Mesenchymal stem cell (in vitro differentiated cells and primary cell): ENCODE measurements at regions not wholly inside any gene's neighbourhood (a gene's known extent, or its start where the extent isn't known, plus 50 kb on each side); places are given as distances from the start of the nearest gene placed in this dataset.

Experiments used
- DNase-seq: peaks from one replicate; pipeline ENCODE4 v3.0.0-alpha.2; 2013
- H2AFZ ChIP-seq: one replicate; pipeline ENCODE4 v1.6.1; 2013; ENCODE audit warnings: low read depth, mild to moderate bottlenecking, control low read depth, inconsistent platforms, low read length, moderate library complexity
- H2AK5ac ChIP-seq: 2 replicates; pipeline ENCODE4 v1.6.1; 2013; ENCODE audit warnings: low read length, moderate library complexity, mild to moderate bottlenecking, inconsistent platforms; ENCODE audit not compliant: severe bottlenecking
- H2BK120ac ChIP-seq: one replicate; pipeline ENCODE4 v1.6.1; 2013; ENCODE audit warnings: low read depth, mild to moderate bottlenecking, inconsistent platforms, low read length, moderate library complexity
- H2BK12ac ChIP-seq, 2 experiments: one replicate each; pipeline ENCODE4 v1.6.1; 2013; ENCODE audit warnings: inconsistent platforms in 2 of 2, low read length in 2 of 2, mild to moderate bottlenecking in 2 of 2, moderate library complexity in 2 of 2, control low read depth in 1 of 2
- H2BK15ac ChIP-seq: one replicate; pipeline ENCODE4 v1.6.1; 2013; ENCODE audit warnings: mild to moderate bottlenecking, low read depth, inconsistent platforms; ENCODE audit not compliant: poor library complexity, severe bottlenecking
- H2BK5ac ChIP-seq: 2 replicates; pipeline ENCODE4 v1.6.1; 2013; ENCODE audit warnings: low read depth, mild to moderate bottlenecking, low read length, control low read depth, inconsistent platforms; ENCODE audit not compliant: poor library complexity, severe bottlenecking
- H3K14ac ChIP-seq, 2 experiments: one replicate each; pipeline ENCODE4 v1.6.1; 2013; ENCODE audit warnings: inconsistent platforms in 2 of 2, low read length in 2 of 2, control low read depth in 1 of 2, mild to moderate bottlenecking in 1 of 2, moderate library complexity in 1 of 2
- H3K18ac ChIP-seq, 2 experiments: one replicate each; pipeline ENCODE4 v1.6.1; 2013; ENCODE audit warnings: inconsistent platforms in 2 of 2, low read length in 2 of 2, control low read depth in 1 of 2, low read depth in 1 of 2, mild to moderate bottlenecking in 1 of 2
- H3K23ac ChIP-seq, 2 experiments: one replicate each; pipeline ENCODE4 v1.6.1; 2013; ENCODE audit warnings: inconsistent platforms in 2 of 2, low read length in 2 of 2, mild to moderate bottlenecking in 2 of 2, moderate library complexity in 2 of 2, control low read depth in 1 of 2
- H3K27ac ChIP-seq: 2 replicates; pipeline ENCODE4 v1.5.1; 2013; ENCODE audit warnings: mild to moderate bottlenecking, moderate library complexity, low read length, control low read depth, inconsistent platforms; ENCODE audit not compliant: poor library complexity, severe bottlenecking
- H3K27me3 ChIP-seq, 2 experiments: 2 replicates each; pipeline versions ENCODE4 v1.6.1 to v1.7.0; 2013; ENCODE audit warnings: low read length in 2 of 2, mild to moderate bottlenecking in 2 of 2, moderate library complexity in 2 of 2, control low read depth in 1 of 2, inconsistent platforms in 1 of 2; ENCODE audit not compliant: control insufficient read depth in 1 of 2, insufficient read depth in 1 of 2
- H3K36me3 ChIP-seq, 2 experiments: 2 replicates each; pipeline versions ENCODE4 v1.6.1 to v1.7.0; 2013; ENCODE audit warnings: low read length in 2 of 2, control low read depth in 1 of 2, inconsistent platforms in 1 of 2, low read depth in 1 of 2, mild to moderate bottlenecking in 1 of 2; ENCODE audit not compliant: insufficient read depth in 2 of 2, control insufficient read depth in 1 of 2
- H3K4ac ChIP-seq, 2 experiments: one replicate each; pipeline ENCODE4 v1.6.1; 2013; ENCODE audit warnings: inconsistent platforms in 2 of 2, low read length in 2 of 2, mild to moderate bottlenecking in 2 of 2, moderate library complexity in 2 of 2, control low read depth in 1 of 2, low read depth in 1 of 2
- H3K4me1 ChIP-seq: 2 replicates; pipeline ENCODE4 v1.6.1; 2013; ENCODE audit warnings: low read depth, low read length, control low read depth; ENCODE audit not compliant: control insufficient read depth, insufficient read depth
- H3K4me2 ChIP-seq: 2 replicates; pipeline ENCODE4 v1.6.1; 2013; ENCODE audit warnings: low read length, mild to moderate bottlenecking, inconsistent platforms; ENCODE audit not compliant: poor library complexity, severe bottlenecking
- H3K4me3 ChIP-seq, 2 experiments: 2 replicates each; pipeline versions ENCODE4 v1.5.1 to v1.7.0; 2013; ENCODE audit warnings: low read length in 2 of 2, mild to moderate bottlenecking in 2 of 2, control low read depth in 1 of 2, low read depth in 1 of 2; ENCODE audit not compliant: insufficient read depth in 1 of 2
- H3K79me1 ChIP-seq: replicated peaks from 2 replicates; pipeline ENCODE4 v1.6.1; 2013; ENCODE audit warnings: mild to moderate bottlenecking, control low read depth, low read length, inconsistent platforms; ENCODE audit not compliant: poor library complexity, severe bottlenecking
- H3K9ac ChIP-seq: 2 replicates; pipeline ENCODE4 v1.7.0; 2013; ENCODE audit warnings: mild to moderate bottlenecking, low read length, moderate library complexity
- H3K9me3 ChIP-seq: 2 replicates; pipeline ENCODE4 v1.7.0; 2013; ENCODE audit warnings: mild to moderate bottlenecking, low read length; ENCODE audit not compliant: control insufficient read depth
- H4K8ac ChIP-seq: one replicate; pipeline ENCODE4 v1.6.1; 2013; ENCODE audit warnings: inconsistent platforms, mild to moderate bottlenecking, low read length, moderate library complexity
- H4K91ac ChIP-seq: one replicate; pipeline ENCODE4 v1.6.1; 2013; ENCODE audit warnings: mild to moderate bottlenecking, low read length, inconsistent platforms
- WGBS: methylation state at CpG from one replicate; pipeline ENCODE4 v1.1.7; 2013; ENCODE audit warnings: mixed read lengths; 5-methylcytosine and 5-hydroxymethylcytosine counted together

DNA sequence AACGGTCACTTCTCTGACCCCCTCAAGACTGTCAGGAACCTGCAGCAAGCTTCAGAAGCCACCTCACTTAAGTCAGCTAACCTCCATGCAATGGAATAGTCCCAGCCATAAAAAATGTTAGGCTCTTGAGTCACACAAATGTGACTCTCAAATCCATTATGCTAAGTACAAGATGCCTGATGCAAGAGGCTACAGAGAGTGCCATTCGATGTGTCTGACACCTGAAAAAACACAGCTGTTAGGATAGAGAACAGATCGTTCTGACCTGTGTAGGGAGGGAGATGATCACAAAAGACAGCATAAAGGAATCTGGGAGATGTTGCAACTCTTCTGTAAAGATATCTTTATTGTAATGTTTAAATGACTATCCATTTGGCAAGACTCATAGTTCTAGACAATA lies 712.4 kb downstream of the TBC1D22A start:
- Histone ChIP-seq H3K4me3 (no peak overlapping the region), H2AK5ac (no peak overlapping the region), H3K14ac (no peak overlapping the region), H3K79me1 (no peaks in the 10 kb centered on the region), H3K4ac (no peak overlapping the region), H2BK120ac (no peak overlapping the region), H4K91ac (no peak overlapping the region), H3K27ac (no peak overlapping the region), H2AFZ (no peak overlapping the region), H3K9me3 (no peaks in the 10 kb centered on the region), H3K18ac (no peak overlapping the region), H3K4me2 (no peak overlapping the region), H3K36me3 (no peaks in the 10 kb centered on the region), H2BK15ac (no peak overlapping the region), H2BK12ac (no peak overlapping the region), H3K4me1 (no peaks in the 10 kb centered on the region), H3K23ac (no peak overlapping the region), H2BK5ac (no peak overlapping the region), H3K9ac (no peak overlapping the region), H3K27me3 (peaks cover 0 to 2% of the 10 kb centered on the region in 2 experiments), H4K8ac (no peak overlapping the region)
- 50% methylated on average over 3 of the region's 3 CpGs for WGBS
- DNase-seq, result no peak

DNA sequence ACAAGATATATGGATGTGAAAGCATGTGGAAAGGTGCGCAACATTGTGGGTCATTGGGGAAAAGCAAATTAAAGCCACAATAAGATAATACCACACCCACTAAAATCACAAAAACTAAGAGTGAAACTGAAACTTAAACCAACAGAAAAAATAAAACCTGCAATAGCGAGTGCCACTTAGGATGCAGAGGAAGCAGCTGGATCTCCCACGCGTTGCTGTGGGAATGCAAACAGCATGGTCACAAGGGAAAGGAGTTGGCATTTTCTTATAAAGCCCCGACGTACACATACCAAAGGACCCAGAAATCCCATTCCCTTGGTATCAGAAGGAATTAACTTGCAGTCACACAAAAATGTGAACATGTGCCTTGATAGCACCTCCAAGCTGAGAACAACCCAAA lies 712.0 kb downstream of the TBC1D22A start:
- no peak for DNase-seq
- H3K36me3 ChIP-seq, result no peaks in the 10 kb centered on the region
- no peak overlapping the region for H2AK5ac ChIP-seq
- H3K14ac ChIP-seq, result no peak overlapping the region
- H3K4me3 ChIP-seq, result no peak overlapping the region
- H3K79me1 ChIP-seq, result no peaks in the 10 kb centered on the region
- no peak overlapping the region for H3K4me2 ChIP-seq
- H3K4ac ChIP-seq, result no peak overlapping the region
- no peak overlapping the region for H3K18ac ChIP-seq
- no peak overlapping the region for H3K27ac ChIP-seq
- H4K91ac ChIP-seq, result no peak overlapping the region
- H2BK5ac ChIP-seq, result no peak overlapping the region
- no peak overlapping the region for H2AFZ ChIP-seq
- H3K4me1 ChIP-seq, result no peaks in the 10 kb centered on the region
- H2BK15ac ChIP-seq, result no peak overlapping the region
- peaks cover 0 to 2% of the 10 kb centered on the region in 2 experiments for H3K27me3 ChIP-seq
- 78% methylated on average over 6 of the region's 6 CpGs for WGBS
- no peak overlapping the region for H3K9ac ChIP-seq
- H3K23ac ChIP-seq, result no peak overlapping the region
- no peak overlapping the region for H2BK120ac ChIP-seq
- no peak overlapping the region for H4K8ac ChIP-seq
- no peak overlapping the region for H2BK12ac ChIP-seq
- H3K9me3 ChIP-seq, result no peaks in the 10 kb centered on the region

- no peak overlapping the region for H2BK5ac ChIP-seq
- no peak overlapping the region for H3K4ac ChIP-seq
- H3K27me3 ChIP-seq, result peaks cover 0 to 2% of the 10 kb centered on the region in 2 experiments
- no peak for DNase-seq
- WGBS, result 75% methylated on average over 8 of the region's 9 CpGs
- no peak overlapping the region for H3K14ac ChIP-seq
- no peak overlapping the region for H2BK15ac ChIP-seq
- H3K4me3 ChIP-seq, result no peak overlapping the region
- H2BK120ac ChIP-seq, result no peak overlapping the region
- no peak overlapping the region for H4K8ac ChIP-seq
- H3K23ac ChIP-seq, result no peak overlapping the region
- no peak overlapping the region for H4K91ac ChIP-seq
- H3K27ac ChIP-seq, result no peak overlapping the region
- H3K36me3 ChIP-seq, result no peaks in the 10 kb centered on the region
- no peak overlapping the region for H3K9ac ChIP-seq
- H3K79me1 ChIP-seq, result no peaks in the 10 kb centered on the region
- no peak overlapping the region for H2AK5ac ChIP-seq
- H3K4me1 ChIP-seq, result no peaks in the 10 kb centered on the region
- no peak overlapping the region for H2AFZ ChIP-seq
- H3K9me3 ChIP-seq, result no peaks in the 10 kb centered on the region
- no peak overlapping the region for H3K4me2 ChIP-seq
- no peak overlapping the region for H2BK12ac ChIP-seq
- no peak overlapping the region for H3K18ac ChIP-seq
These were observed 710.2 kb downstream of the TBC1D22A start for GRCh38 chr22:47472636-47473035.

- WGBS, result 32% methylated on average over 2 of the region's 3 CpGs
- Histone ChIP-seq H3K4ac (no peak overlapping the region), H3K23ac (no peak overlapping the region), H3K27ac (no peak overlapping the region), H3K18ac (no peak overlapping the region), H3K9me3 (peaks cover 9% of the 10 kb centered on the region), H3K27me3 (peaks cover 0 to 2% of the 10 kb centered on the region in 2 experiments), H2AK5ac (no peak overlapping the region), H3K36me3 (no peaks in the 10 kb centered on the region), H2BK12ac (no peak overlapping the region), H3K14ac (no peak overlapping the region), H4K8ac (no peak overlapping the region), H3K9ac (no peak overlapping the region), H2BK15ac (no peak overlapping the region), H3K4me3 (no peak overlapping the region), H2BK120ac (no peak overlapping the region), H3K4me1 (no peaks in the 10 kb centered on the region), H4K91ac (no peak overlapping the region), H2BK5ac (no peak overlapping the region), H3K79me1 (no peaks in the 10 kb centered on the region), H3K4me2 (no peak overlapping the region), H2AFZ (no peak overlapping the region)
- no peak for DNase-seq
These were observed 709.0 kb downstream of the TBC1D22A start for GRCh38 chr22:47471406-47471805.
